ENCODE measurements at regions not wholly inside any gene's neighbourhood (a gene's known extent, or its start where the extent isn't known, plus 50 kb on each side); places are given as distances from the start of the nearest gene placed in this dataset.

- TF ChIP-seq EZH2phosphoT487 (IDR thresholded peaks at IDR 0.05; ENCODE audit: low read depth): no peak
- no peak for TF ChIP-seq CTCF (IDR thresholded peaks at IDR 0.05; ENCODE audit: low read depth, low read length)
- no peaks in the 10 kb centered on the region for H4K20me1 ChIP-seq (ENCODE audit: insufficient read depth, low read length)
- H2AFZ ChIP-seq (ENCODE audit: low read depth, low read length): no peak overlapping the region
- no peaks in the 10 kb centered on the region for H3K79me2 ChIP-seq (ENCODE audit: low read length)
- no peak overlapping the region for H3K4me3 ChIP-seq (ENCODE audit: low read length)
- H3K4me2 ChIP-seq (ENCODE audit: low read length): no peak overlapping the region
- no peak overlapping the region for H3K9ac ChIP-seq (ENCODE audit: low read length)
- no peak overlapping the region for H3K27ac ChIP-seq (ENCODE audit: low read length)
- no peaks in the 10 kb centered on the region for H3K27me3 ChIP-seq (ENCODE audit: low read depth, low read length)
- H3K9me3 ChIP-seq (ENCODE audit: insufficient read depth, low read length): no peaks in the 10 kb centered on the region
- peaks cover 8% of the 10 kb centered on the region for H3K4me1 ChIP-seq (ENCODE audit: low read length)
- H3K36me3 ChIP-seq (replicated peaks; ENCODE audit: low read depth, low read length): no peaks in the 10 kb centered on the region
Observed at GRCh38 chr4:149279331-149279730, 536.3 kb downstream of the IQCM start.

- TF ChIP-seq CTCF (IDR thresholded peaks at IDR 0.05; ENCODE audit: low read depth, low read length) (no peak), EZH2phosphoT487 (IDR thresholded peaks at IDR 0.05; ENCODE audit: low read depth) (no peak)
- Histone ChIP-seq H3K9me3 (ENCODE audit: insufficient read depth, low read length) (no peaks in the 10 kb centered on the region), H3K4me1 (ENCODE audit: low read length) (peaks cover 4% of the 10 kb centered on the region), H3K36me3 (replicated peaks; ENCODE audit: low read depth, low read length) (no peaks in the 10 kb centered on the region), H3K9ac (ENCODE audit: low read length) (no peak overlapping the region), H3K79me2 (ENCODE audit: low read length) (no peaks in the 10 kb centered on the region), H3K27ac (ENCODE audit: low read length) (no peak overlapping the region), H2AFZ (ENCODE audit: low read depth, low read length) (no peak overlapping the region), H3K27me3 (ENCODE audit: low read depth, low read length) (no peaks in the 10 kb centered on the region), H3K4me3 (ENCODE audit: low read length) (no peak overlapping the region), H4K20me1 (ENCODE audit: insufficient read depth, low read length) (no peaks in the 10 kb centered on the region), H3K4me2 (ENCODE audit: low read length) (no peak overlapping the region)
Observed at GRCh38 chr4:149277705-149278104, 537.9 kb downstream of the IQCM start.

GRCh38 chr4:149269835-149270234 lies 545.8 kb downstream of the IQCM start:
- Histone ChIP-seq H3K36me3 (replicated peaks; ENCODE audit: low read depth, low read length) (no peaks in the 10 kb centered on the region), H4K20me1 (ENCODE audit: insufficient read depth, low read length) (no peaks in the 10 kb centered on the region), H3K4me3 (ENCODE audit: low read length) (no peak overlapping the region), H3K4me2 (ENCODE audit: low read length) (no peak overlapping the region), H3K9me3 (ENCODE audit: insufficient read depth, low read length) (no peaks in the 10 kb centered on the region), H3K9ac (ENCODE audit: low read length) (no peak overlapping the region), H3K27ac (ENCODE audit: low read length) (no peak overlapping the region), H2AFZ (ENCODE audit: low read depth, low read length) (no peak overlapping the region), H3K4me1 (ENCODE audit: low read length) (no peaks in the 10 kb centered on the region), H3K27me3 (ENCODE audit: low read depth, low read length) (no peaks in the 10 kb centered on the region), H3K79me2 (ENCODE audit: low read length) (no peaks in the 10 kb centered on the region)
- TF ChIP-seq EZH2phosphoT487 (IDR thresholded peaks at IDR 0.05; ENCODE audit: low read depth): no peak
- TF ChIP-seq CTCF (IDR thresholded peaks at IDR 0.05; ENCODE audit: low read depth, low read length): no peak

- no peaks in the 10 kb centered on the region for H4K20me1 ChIP-seq (ENCODE audit: insufficient read depth, low read length)
- no peak overlapping the region for H3K4me2 ChIP-seq (ENCODE audit: low read length)
- H3K9ac ChIP-seq (ENCODE audit: low read length): no peak overlapping the region
- no peak overlapping the region for H3K27ac ChIP-seq (ENCODE audit: low read length)
- H3K4me1 ChIP-seq (ENCODE audit: low read length): no peaks in the 10 kb centered on the region
- TF ChIP-seq CTCF (IDR thresholded peaks at IDR 0.05; ENCODE audit: low read depth, low read length): no peak
- TF ChIP-seq EZH2phosphoT487 (IDR thresholded peaks at IDR 0.05; ENCODE audit: low read depth): no peak
- H3K27me3 ChIP-seq (ENCODE audit: low read depth, low read length): no peaks in the 10 kb centered on the region
- no peak overlapping the region for H3K4me3 ChIP-seq (ENCODE audit: low read length)
- H3K9me3 ChIP-seq (ENCODE audit: insufficient read depth, low read length): no peaks in the 10 kb centered on the region
- no peak overlapping the region for H2AFZ ChIP-seq (ENCODE audit: low read depth, low read length)
- no peaks in the 10 kb centered on the region for H3K79me2 ChIP-seq (ENCODE audit: low read length)
- H3K36me3 ChIP-seq (replicated peaks; ENCODE audit: low read depth, low read length): no peaks in the 10 kb centered on the region
Observed at GRCh38 chr4:149266301-149266700, 549.3 kb downstream of the IQCM start.

Measured in OCI-LY3 (cell line).